GM23338 (cell line): ENCODE measurements at regions not wholly inside any gene's neighbourhood (a gene's known extent, or its start where the extent isn't known, plus 50 kb on each side); places are given as distances from the start of the nearest gene placed in this dataset.
A peak's percentile ranks its signal among the peaks of the same experiment; 100 is the strongest.

ENCODE experiments used
- ATAC-seq: fragments of 200-7000 bp; cut with Tn5 transposase; 3 replicates; pipeline ENCODE4 v1.9.1; 2020
- DNase-seq: peaks from one replicate; pipeline ENCODE4 v3.0.0-alpha.2; 2015; ENCODE audit warnings: low spot score
- H2AFZ ChIP-seq: fragments of 200-600 bp; sonication (generic); 2 replicates; pipeline ENCODE4 v1.8.0; 2016; ENCODE audit warnings: antibody characterized with exemption, mild to moderate bottlenecking, moderate library complexity
- H3F3A ChIP-seq: fragments of 200-600 bp; sonication (generic); replicated peaks from 2 replicates; pipeline ENCODE4 v1.8.0; 2017; ENCODE audit warnings: antibody characterized with exemption, mixed run types, low read depth
- H3K27ac ChIP-seq: fragments of 200-600 bp; sonication (generic); 2 replicates; pipeline ENCODE4 v1.6.1; 2016; ENCODE audit warnings: low read depth
- H3K27me3 ChIP-seq: fragments of 200-600 bp; sonication (generic); 2 replicates; pipeline ENCODE4 v1.8.0; 2016; ENCODE audit warnings: mild to moderate bottlenecking, mixed run types, moderate library complexity; ENCODE audit not compliant: insufficient read depth
- H3K36me3 ChIP-seq: fragments of 200-600 bp; sonication (generic); 2 replicates; pipeline ENCODE4 v1.8.0; 2016; ENCODE audit warnings: mild to moderate bottlenecking; ENCODE audit not compliant: insufficient read depth
- H3K4me1 ChIP-seq: fragments of 200-600 bp; sonication (generic); 2 replicates; pipeline ENCODE4 v1.8.0; 2016; ENCODE audit warnings: mild to moderate bottlenecking, moderate library complexity; ENCODE audit not compliant: insufficient read depth
- H3K4me2 ChIP-seq: fragments of 200-600 bp; sonication (generic); 2 replicates; pipeline ENCODE4 v1.7.1; 2017; ENCODE audit warnings: mixed run types
- H3K4me3 ChIP-seq: fragments of 200-600 bp; sonication (generic); 2 replicates; pipeline ENCODE4 v1.6.1; 2016; ENCODE audit warnings: mixed run types
- H3K79me2 ChIP-seq: fragments of 200-600 bp; sonication (generic); replicated peaks from 2 replicates; pipeline ENCODE4 v1.8.0; 2017; ENCODE audit warnings: mild to moderate bottlenecking; ENCODE audit not compliant: insufficient read depth
- H3K9me2 ChIP-seq: fragments of 200-600 bp; sonication (generic); 2 replicates; pipeline ENCODE4 v1.8.0; 2017; ENCODE audit not compliant: insufficient read depth
- H4K20me1 ChIP-seq: fragments of 200-600 bp; sonication (generic); replicated peaks from 2 replicates; pipeline ENCODE4 v1.8.0; 2017; ENCODE audit warnings: mild to moderate bottlenecking; ENCODE audit not compliant: insufficient read depth
- H3K27ac Mint-ChIP-seq: 2 replicates; pipeline ENCODE4 v1.8.0; 2020; ENCODE audit warnings: inconsistent platforms, mild to moderate bottlenecking, moderate library complexity, mixed read lengths
- H3K27me3 Mint-ChIP-seq: 3 replicates; pipeline ENCODE4 v1.8.0; 2022; ENCODE audit warnings: low read depth, mild to moderate bottlenecking, moderate library complexity, mixed read lengths, inconsistent platforms; ENCODE audit not compliant: insufficient read depth, poor library complexity
- H3K36me3 Mint-ChIP-seq: 3 replicates; pipeline ENCODE4 v1.8.0; 2021; ENCODE audit warnings: low read depth, mild to moderate bottlenecking, inconsistent platforms, moderate library complexity, mixed read lengths
- H3K4me1 Mint-ChIP-seq: 3 replicates; pipeline ENCODE4 v1.8.0; 2020; ENCODE audit warnings: mild to moderate bottlenecking, inconsistent platforms, mixed read lengths
- H3K4me3 Mint-ChIP-seq: 3 replicates; pipeline ENCODE4 v1.8.0; 2021; ENCODE audit warnings: moderate library complexity, mild to moderate bottlenecking, inconsistent platforms, mixed read lengths
- H3K9me3 Mint-ChIP-seq: 3 replicates; pipeline ENCODE4 v1.8.0; 2020; ENCODE audit warnings: moderate library complexity, mild to moderate bottlenecking, inconsistent platforms, mixed read lengths
- ETS1 ChIP-seq: IDR thresholded peaks from 2 replicates; pipeline ENCODE4 v1.6.1; 2016; ENCODE audit warnings: antibody characterized with exemption
- EZH2phosphoT487 ChIP-seq: fragments of 200-600 bp; sonication (generic); IDR thresholded peaks from one replicate; pipeline ENCODE4 v1.8.1; 2018; ENCODE audit warnings: antibody characterized with exemption; ENCODE audit not compliant: unreplicated experiment
- NANOG ChIP-seq: IDR thresholded peaks from 2 replicates; pipeline ENCODE4 v1.6.1; 2016; ENCODE audit warnings: antibody characterized with exemption, borderline replicate concordance
- POLR2AphosphoS5 ChIP-seq: IDR thresholded peaks from 2 replicates; pipeline ENCODE4 v1.6.1; 2016; ENCODE audit warnings: antibody characterized with exemption, low read depth
- STAT1 ChIP-seq: IDR thresholded peaks from one replicate; pipeline ENCODE4 v1.6.1; 2016; ENCODE audit warnings: antibody characterized with exemption; ENCODE audit not compliant: unreplicated experiment
- ZNF331 ChIP-seq: fragments of 250-450 bp; sonication (Bioruptor Pico); IDR thresholded peaks from 2 replicates; pipeline ENCODE4 v1.5.0; 2020; ENCODE audit warnings: low read depth, mild to moderate bottlenecking, moderate library complexity
- ZNF462 ChIP-seq: fragments of 250-450 bp; sonication (Bioruptor Pico); IDR thresholded peaks from 2 replicates; pipeline ENCODE4 v1.5.0; 2020; ENCODE audit warnings: mild to moderate bottlenecking, moderate library complexity

- no peak overlapping the region for H3K4me3 Mint-ChIP-seq
- DNase-seq (no peak), ATAC-seq (no peak)
- peaks cover 8% of the 10 kb centered on the region; the same call in 2 of the 3 replicates for H3K36me3 Mint-ChIP-seq
- H3K27me3 Mint-ChIP-seq: no peaks in the 10 kb centered on the region
- H3K27ac ChIP-seq: no peak overlapping the region
- no peak overlapping the region for H3K4me2 ChIP-seq
- H3K4me1 ChIP-seq: no peaks in the 10 kb centered on the region
- no peaks in the 10 kb centered on the region for H3K27me3 ChIP-seq
- no peak overlapping the region for H3K27ac Mint-ChIP-seq
- no peak overlapping the region for H3K4me3 ChIP-seq
- H4K20me1 ChIP-seq: no peaks in the 10 kb centered on the region
- H3F3A ChIP-seq: no peaks in the 10 kb centered on the region
- H2AFZ ChIP-seq: 0 out of 2 replicates have a peak overlapping the region, but pooled peaks have one; percentile 44
- TF ChIP-seq STAT1 (no peak), ETS1 (no peak), POLR2AphosphoS5 (no peak), ZNF331 (CRISPR knock-in tag) (no peak), ZNF462 (CRISPR knock-in tag) (no peak), EZH2phosphoT487 (no peak), NANOG (no peak)
- H3K79me2 ChIP-seq: no peaks in the 10 kb centered on the region
- peaks cover 11% of the 10 kb centered on the region for H3K9me2 ChIP-seq
- H3K36me3 ChIP-seq: no peaks in the 10 kb centered on the region
- peaks cover 8% of the 10 kb centered on the region for H3K9me3 Mint-ChIP-seq
- H3K4me1 Mint-ChIP-seq: no peaks in the 10 kb centered on the region
These were observed 245.4 kb upstream of the ANKH start for GRCh38 chr5:15116996-15117395.
